GM12878 (cell line): ENCODE measurements at regions not wholly inside any gene's neighbourhood (a gene's known extent, or its start where the extent isn't known, plus 50 kb on each side); places are given as distances from the start of the nearest gene placed in this dataset.

ENCODE experiments used
- ATAC-seq: fragments of 200-7000 bp; cut with Tn5 transposase; 3 replicates; pipeline ENCODE4 v1.9.1; 2020; ENCODE audit warnings: mild to moderate bottlenecking, moderate library complexity
- BruUV-seq: library from RNA; stranded (reverse); fragments of 400-500 nt; replicated peaks from 2 replicates; lab custom pipeline; 2021; lab: Mats Ljungman, UMichigan
- CTCF ChIA-PET: fragments of 300-600 bp; sonication (Branson Sonifier 250); formaldehyde crosslinking; extraction: SDS; loops from one replicate; lab custom pipeline; 2021; ENCODE audit warnings: inconsistent platforms; lab: Yijun Ruan, JAX
- POLR2A ChIA-PET: fragments of 350-600 bp; formaldehyde crosslinking; extraction: SDS; loops from one replicate; lab custom pipeline; 2021; ENCODE audit warnings: inconsistent platforms; lab: Charles Lee
- RAD21 ChIA-PET: fragments of 300-600 bp; sonication (Branson Sonifier 250); formaldehyde crosslinking; loops from one replicate; lab custom pipeline; 2023; ENCODE audit warnings: antibody characterized with exemption; ENCODE audit not compliant: unreplicated experiment; lab: Charles Lee
- SMC1A ChIA-PET: fragments of 300-600 bp; sonication (Branson Sonifier 250); formaldehyde crosslinking; loops from one replicate; lab custom pipeline; 2023; ENCODE audit not compliant: unreplicated experiment, uncharacterized antibody; lab: Charles Lee
- DNase-seq: peaks from one replicate; pipeline ENCODE4 v3.0.0-alpha.2; 2011; ENCODE audit warnings: low read depth, low spot score
- FAIRE-seq: peaks from 3 replicates; lab custom pipeline; 2011; peaks lifted over from hg19 to GRCh38; lab: Jason Lieb, UNC
- H2AFZ ChIP-seq: 2 replicates; pipeline ENCODE4 v1.6.0; 2011; ENCODE audit warnings: low read depth, low read length, control low read depth; ENCODE audit not compliant: control insufficient read depth
- H3K27ac ChIP-seq: 2 replicates; pipeline ENCODE4 v1.5.1; 2011; ENCODE audit warnings: control low read depth; ENCODE audit not compliant: control insufficient read depth, insufficient read depth
- H3K27me3 ChIP-seq, 2 experiments: replicated peaks in 1 of 2; 2 replicates each; pipeline versions ENCODE4 v1.6.0 to v1.6.1; 2011; ENCODE audit warnings: low read length in 1 of 2; ENCODE audit not compliant: control insufficient read depth in 2 of 2, insufficient read depth in 2 of 2
- H3K36me3 ChIP-seq, 2 experiments: 2 replicates each; pipeline ENCODE4 v1.5.1; 2011; ENCODE audit warnings: low read length in 1 of 2; ENCODE audit not compliant: control insufficient read depth in 2 of 2, insufficient read depth in 2 of 2
- H3K4me1 ChIP-seq: 2 replicates; pipeline ENCODE4 v1.6.1; 2011; ENCODE audit warnings: mild to moderate bottlenecking, low read length, moderate library complexity, mixed read lengths; ENCODE audit not compliant: control insufficient read depth, insufficient read depth
- H3K4me2 ChIP-seq: 2 replicates; pipeline ENCODE4 v1.6.0; 2011; ENCODE audit warnings: control low read depth; ENCODE audit not compliant: control insufficient read depth, insufficient read depth
- H3K4me3 ChIP-seq: fragments of 200-600 bp; sonication (generic); 2 replicates; pipeline ENCODE4 v1.5.1; 2016
- H3K79me2 ChIP-seq: 2 replicates; pipeline ENCODE4 v1.6.0; 2011; ENCODE audit warnings: low read length; ENCODE audit not compliant: control insufficient read depth, insufficient read depth
- H3K9ac ChIP-seq: 2 replicates; pipeline ENCODE4 v1.8.0; 2011; ENCODE audit warnings: low read length, control low read depth, mixed read lengths; ENCODE audit not compliant: control insufficient read depth, insufficient read depth
- H3K9me3 ChIP-seq: replicated peaks from 3 replicates; pipeline ENCODE4 v1.5.1; 2011; ENCODE audit warnings: mild to moderate bottlenecking, low read length; ENCODE audit not compliant: control insufficient read depth, insufficient read depth
- H4K20me1 ChIP-seq: 2 replicates; pipeline ENCODE4 v1.6.0; 2011; ENCODE audit not compliant: control insufficient read depth, insufficient read depth
- BRCA1 ChIP-seq: IDR thresholded peaks from 2 replicates; pipeline ENCODE4 v1.6.1; 2011; ENCODE audit warnings: low read depth, low read length, improper control_type of control experiment
- DPF2 ChIP-seq: fragments of 450-650 bp; IDR thresholded peaks from 2 replicates; pipeline ENCODE4 v1.6.1; 2017; ENCODE audit warnings: mild to moderate bottlenecking
- SIN3A ChIP-seq: IDR thresholded peaks from 2 replicates; pipeline ENCODE4 v1.6.1; 2012; ENCODE audit warnings: low read depth, low read length, improper control_type of control experiment
- SP1 ChIP-seq: IDR thresholded peaks from one replicate; pipeline ENCODE4 v1.6.1; 2011; ENCODE audit warnings: low read depth, low read length
- TBL1XR1 ChIP-seq: IDR thresholded peaks from 2 replicates; pipeline ENCODE4 v1.6.1; 2012; ENCODE audit warnings: low read depth, low read length, improper control_type of control experiment
- ZBTB11 ChIP-seq: fragments of 450-650 bp; formaldehyde crosslinking; IDR thresholded peaks from 2 replicates; pipeline ENCODE4 v1.5.0; 2022; ENCODE audit warnings: mild to moderate bottlenecking, missing genetic modification characterization
- ZNF207 ChIP-seq: fragments of 450-650 bp; IDR thresholded peaks from 2 replicates; pipeline ENCODE4 v1.6.1; 2014; ENCODE audit warnings: antibody characterized with exemption, mild to moderate bottlenecking, borderline replicate concordance
- ZZZ3 ChIP-seq: IDR thresholded peaks from 2 replicates; pipeline ENCODE4 v1.6.1; 2011; ENCODE audit warnings: low read depth; ENCODE audit not compliant: control insufficient read depth, insufficient read length
- WGBS: methylation state at CpG from one replicate; pipeline ENCODE4 v1.1.6; 2016; ENCODE audit warnings: low lambda C conversion rate; ENCODE audit not compliant: insufficient replicate concordance, insufficient coverage; ENCODE audit errors: missing lambda C conversion rate; 5-methylcytosine and 5-hydroxymethylcytosine counted together
- in situ Hi-C: fragments of 300-500 bp; cut with MboI; formaldehyde crosslinking; loops from 9 replicates; pipeline ENCODE4 v1.14.3; 2018; ENCODE audit warnings: mixed read lengths
- intact Hi-C: fragments of 100-400 bp; cut with micrococcal nuclease; formaldehyde crosslinking; loops from one replicate; pipeline ENCODE4 v1.14.2; 2022; ENCODE audit not compliant: unreplicated experiment
- TF ChIP-seq, protein P1 (sequence below): IDR thresholded peaks from 2 replicates; pipeline ENCODE4 v1.6.1; 2011; ENCODE audit warnings: low read depth, low read length, improper control_type of control experiment, borderline replicate concordance

GRCh38 chr20:50294164-50295088 is 103.8 kb downstream of the CEBPB start:
- FAIRE-seq (no peak), DNase-seq (no peak), ATAC-seq (no peak)
- H3K79me2 ChIP-seq = no peaks in the 10 kb centered on the region
- no peak for TF ChIP-seq ZBTB11 (CRISPR knock-in tag)
- SMC1A ChIA-PET = no interaction called here
- H2AFZ ChIP-seq = no peak overlapping the region
- WGBS = 49% methylated on average over 18 of the region's 18 CpGs
- in situ Hi-C loops = no loop called here
- POLR2A ChIA-PET = interaction anchor here (0.6 kb wide), 1 partner anchor 9 kb away, joined by 3 read pairs; no protein-coding TSS in a partner anchor
- BruUV-seq = no TSS peak
- CTCF ChIA-PET = no interaction called here
- no peaks in the 10 kb centered on the region for H3K9me3 ChIP-seq
- H3K36me3 ChIP-seq = no peaks in the 10 kb centered on the region
- no peak overlapping the region for H3K4me2 ChIP-seq
- H3K4me3 ChIP-seq = no peak overlapping the region
- RAD21 ChIA-PET = no interaction called here
- no peaks in the 10 kb centered on the region for H3K27me3 ChIP-seq
- H3K9ac ChIP-seq = no peak overlapping the region
- H3K27ac ChIP-seq = no peak overlapping the region
- H3K4me1 ChIP-seq = peaks cover 3% of the 10 kb centered on the region
- no peaks in the 10 kb centered on the region for H4K20me1 ChIP-seq
- intact Hi-C loops = no loop called here

- BruUV-seq = no TSS peak
- Histone ChIP-seq H3K9ac (no peak overlapping the region), H3K27me3 (no peaks in the 10 kb centered on the region), H3K36me3 (no peaks in the 10 kb centered on the region), H2AFZ (no peak overlapping the region), H3K4me1 (peaks cover 3% of the 10 kb centered on the region), H3K4me3 (no peak overlapping the region), H3K4me2 (no peak overlapping the region), H3K79me2 (no peaks in the 10 kb centered on the region), H4K20me1 (no peaks in the 10 kb centered on the region), H3K27ac (no peak overlapping the region), H3K9me3 (no peaks in the 10 kb centered on the region)
- ATAC-seq (no peak), DNase-seq (no peak), FAIRE-seq (no peak)
- POLR2A ChIA-PET = interaction anchor here (0.6 kb wide), 1 partner anchor 10 kb away, joined by 3 read pairs; no protein-coding TSS in a partner anchor
- intact Hi-C loops = no loop called here
- in situ Hi-C loops = no loop called here
- CTCF ChIA-PET = no interaction called here
- SMC1A ChIA-PET = no interaction called here
- RAD21 ChIA-PET = no interaction called here
- TF ChIP-seq ZNF207 = no peak
- no peak for TF ChIP-seq SIN3A
- no peak for TF ChIP-seq BRCA1
- no peak for TF ChIP-seq DPF2
- TF ChIP-seq ZZZ3 = no peak
- no peak for TF ChIP-seq SP1
- no peak for TF ChIP-seq TBL1XR1
- TF ChIP-seq, protein P1, sequence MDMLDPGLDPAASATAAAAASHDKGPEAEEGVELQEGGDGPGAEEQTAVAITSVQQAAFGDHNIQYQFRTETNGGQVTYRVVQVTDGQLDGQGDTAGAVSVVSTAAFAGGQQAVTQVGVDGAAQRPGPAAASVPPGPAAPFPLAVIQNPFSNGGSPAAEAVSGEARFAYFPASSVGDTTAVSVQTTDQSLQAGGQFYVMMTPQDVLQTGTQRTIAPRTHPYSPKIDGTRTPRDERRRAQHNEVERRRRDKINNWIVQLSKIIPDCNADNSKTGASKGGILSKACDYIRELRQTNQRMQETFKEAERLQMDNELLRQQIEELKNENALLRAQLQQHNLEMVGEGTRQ = no peak
- 63% methylated on average over 5 of the region's 5 CpGs for WGBS
Measured at GRCh38 chr20:50295345-50295744, 104.7 kb downstream of the CEBPB start.
